Tibial nerve (tissue), 4 donors: ENCODE measurements at regions not wholly inside any gene's neighbourhood (a gene's known extent, or its start where the extent isn't known, plus 50 kb on each side); places are given as distances from the start of the nearest gene placed in this dataset.

Source experiments
- DNase-seq, 2 donors: peaks; one replicate each; pipeline ENCODE4 v3.0.0-alpha.2; 2019; ENCODE audit warnings: low spot score in 2 of 2
- H3K27ac ChIP-seq, 4 donors: fragments of 200-600 bp; sonication (generic) in 3 of 4; one replicate each; pipeline ENCODE4 v1.5.1; 2017 to 2019; ENCODE audit warnings: mild to moderate bottlenecking in 1 of 4
- H3K27me3 ChIP-seq, 2 donors: fragments of 200-600 bp; sonication (generic) in 1 of 2; one replicate each; pipeline versions ENCODE4 v1.5.1 to v1.6.0; 2017 to 2019
- H3K36me3 ChIP-seq, 3 donors: fragments of 200-600 bp; sonication (generic); one replicate each; pipeline ENCODE4 v1.5.1; 2018 to 2019
- H3K4me1 ChIP-seq, 4 donors: fragments of 200-600 bp; sonication (generic) in 3 of 4; one replicate each; pipeline ENCODE4 v1.5.1; 2017 to 2019
- H3K4me3 ChIP-seq, 4 donors: fragments of 200-600 bp; sonication (generic) in 3 of 4; one replicate each; pipeline ENCODE4 v1.5.1; 2017 to 2019; ENCODE audit warnings: mild to moderate bottlenecking in 1 of 4, moderate library complexity in 1 of 4
- H3K9me3 ChIP-seq, 4 donors: fragments of 200-600 bp; sonication (generic) in 3 of 4; one replicate each; pipeline ENCODE4 v1.5.1; 2017 to 2019
- EP300 ChIP-seq, 2 donors: sonication (generic); formaldehyde crosslinking; IDR thresholded peaks; one replicate each; pipeline ENCODE4 v1.6.1; 2017; ENCODE audit warnings: antibody characterized with exemption in 2 of 2, mild to moderate bottlenecking in 1 of 2
- POLR2A ChIP-seq, 2 donors: fragments of 450-650 bp; IDR thresholded peaks; one replicate each; pipeline ENCODE4 v1.6.1; 2017; ENCODE audit warnings: antibody characterized with exemption in 2 of 2, mild to moderate bottlenecking in 2 of 2, moderate library complexity in 2 of 2
- WGBS, 2 donors: methylation state at CpG; one replicate each; pipeline ENCODE4 v1.1.5; 2018; 5-methylcytosine and 5-hydroxymethylcytosine counted together
- TF ChIP-seq, protein P1 (sequence below), 5 experiments: fragments of 200-600 bp in 3 of 5; fragments of 450-650 bp in 2 of 5; sonication (generic) in 3 of 5; IDR thresholded peaks; one replicate each; pipeline ENCODE4 v1.5.1; 2016 to 2019; ENCODE audit warnings: antibody characterized with exemption in 5 of 5, mild to moderate bottlenecking in 3 of 5, moderate library complexity in 2 of 5

DNA sequence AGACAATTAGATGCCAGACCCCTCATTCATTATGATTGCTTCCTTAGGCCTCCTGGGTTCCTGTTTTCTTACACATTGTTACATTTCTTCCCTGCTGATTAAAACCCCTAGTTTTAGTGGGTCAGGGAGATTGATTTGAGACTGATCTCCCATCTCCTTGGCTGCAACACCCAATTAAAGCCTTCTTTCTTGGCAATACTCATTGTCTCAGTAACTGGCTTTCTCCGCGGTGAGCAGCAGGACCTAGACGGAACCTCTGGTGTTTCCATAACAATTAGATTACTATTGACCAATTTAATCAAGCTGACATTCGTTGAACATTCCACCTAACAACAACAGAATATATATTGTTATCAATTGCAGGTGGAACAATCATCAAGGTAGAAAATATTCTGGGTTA is 1676.4 kb upstream of the SLC39A10 start:
- TF ChIP-seq, protein P1, sequence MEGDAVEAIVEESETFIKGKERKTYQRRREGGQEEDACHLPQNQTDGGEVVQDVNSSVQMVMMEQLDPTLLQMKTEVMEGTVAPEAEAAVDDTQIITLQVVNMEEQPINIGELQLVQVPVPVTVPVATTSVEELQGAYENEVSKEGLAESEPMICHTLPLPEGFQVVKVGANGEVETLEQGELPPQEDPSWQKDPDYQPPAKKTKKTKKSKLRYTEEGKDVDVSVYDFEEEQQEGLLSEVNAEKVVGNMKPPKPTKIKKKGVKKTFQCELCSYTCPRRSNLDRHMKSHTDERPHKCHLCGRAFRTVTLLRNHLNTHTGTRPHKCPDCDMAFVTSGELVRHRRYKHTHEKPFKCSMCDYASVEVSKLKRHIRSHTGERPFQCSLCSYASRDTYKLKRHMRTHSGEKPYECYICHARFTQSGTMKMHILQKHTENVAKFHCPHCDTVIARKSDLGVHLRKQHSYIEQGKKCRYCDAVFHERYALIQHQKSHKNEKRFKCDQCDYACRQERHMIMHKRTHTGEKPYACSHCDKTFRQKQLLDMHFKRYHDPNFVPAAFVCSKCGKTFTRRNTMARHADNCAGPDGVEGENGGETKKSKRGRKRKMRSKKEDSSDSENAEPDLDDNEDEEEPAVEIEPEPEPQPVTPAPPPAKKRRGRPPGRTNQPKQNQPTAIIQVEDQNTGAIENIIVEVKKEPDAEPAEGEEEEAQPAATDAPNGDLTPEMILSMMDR (IDR thresholded peaks at IDR 0.05) = no peak
- TF ChIP-seq EP300 (IDR thresholded peaks at IDR 0.05) (no peak), POLR2A (IDR thresholded peaks at IDR 0.05) (no peak)
- Histone ChIP-seq H3K9me3 (peaks cover 0 to 13% (median 0%) of the 10 kb centered on the region in 4 donors), H3K4me1 (no peaks in the 10 kb centered on the region), H3K27me3 (no peaks in the 10 kb centered on the region), H3K36me3 (no peaks in the 10 kb centered on the region), H3K27ac (no peak overlapping the region), H3K4me3 (no peak overlapping the region)
- no peak for DNase-seq
- WGBS, 2 donors = 59 to 64% methylated on average over 4 of the region's 4 CpGs

DNA sequence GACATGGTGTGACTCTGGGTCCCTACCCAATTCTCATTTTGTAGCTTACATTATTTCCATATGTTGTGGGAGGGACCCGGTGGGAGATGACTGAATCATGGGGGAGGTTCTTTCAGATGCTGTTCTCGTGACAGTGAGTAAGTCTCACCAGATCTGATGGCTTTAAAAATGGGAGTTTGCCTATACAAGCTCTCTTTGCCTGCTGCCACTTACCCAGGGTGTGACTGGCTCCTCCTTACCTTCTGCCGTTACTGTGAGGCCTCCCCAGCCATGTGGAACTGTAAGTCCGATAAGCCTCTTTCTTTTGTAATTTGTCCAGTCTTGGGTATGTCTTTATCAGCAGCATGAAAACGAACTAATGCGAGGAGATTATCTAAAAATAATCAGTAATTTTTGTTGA is 1683.2 kb upstream of the SLC39A10 start:
- H3K4me1 ChIP-seq = no peaks in the 10 kb centered on the region
- TF ChIP-seq EP300 (IDR thresholded peaks at IDR 0.05) (no peak), POLR2A (IDR thresholded peaks at IDR 0.05) (no peak)
- TF ChIP-seq, protein P1 (IDR thresholded peaks at IDR 0.05) = no peak
- WGBS, 2 donors = 79 to 88% methylated on average over 6 of the region's 6 CpGs

DNA sequence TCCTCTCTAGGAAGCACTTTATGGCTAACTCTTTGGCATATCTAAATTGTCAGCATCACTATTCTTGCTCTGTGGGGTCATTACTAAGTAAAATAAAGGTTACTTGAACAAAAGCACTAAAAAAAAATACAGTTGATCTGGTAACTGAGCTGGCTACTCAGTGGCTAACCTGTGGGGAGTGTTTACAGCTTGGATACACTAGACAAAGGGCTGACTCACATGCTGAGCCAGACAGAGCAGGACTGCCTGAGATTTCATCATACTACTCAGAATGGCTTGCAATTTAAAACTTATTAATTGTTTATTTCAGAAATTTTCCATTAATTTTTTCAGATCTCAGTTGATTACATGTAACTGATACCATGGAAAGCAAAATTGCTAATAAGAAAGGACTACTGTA is 1690.4 kb upstream of the SLC39A10 start:
- no peaks in the 10 kb centered on the region for H3K27me3 ChIP-seq
- no peak overlapping the region for H3K4me3 ChIP-seq
- no peaks in the 10 kb centered on the region for H3K9me3 ChIP-seq
- no peaks in the 10 kb centered on the region for H3K36me3 ChIP-seq
- DNase-seq = no peak
- H3K27ac ChIP-seq = no peak overlapping the region
- H3K4me1 ChIP-seq = no peaks in the 10 kb centered on the region
- no peak for TF ChIP-seq EP300 (IDR thresholded peaks at IDR 0.05)
- TF ChIP-seq, protein P1 (IDR thresholded peaks at IDR 0.05) = no peak

More for the DNA sequence above, 1683.2 kb upstream of the SLC39A10 start:
- H3K27me3 ChIP-seq = no peaks in the 10 kb centered on the region
- H3K9me3 ChIP-seq = peaks cover 0 to 9% (median 0%) of the 10 kb centered on the region in 4 donors
- no peak overlapping the region for H3K4me3 ChIP-seq
- no peak overlapping the region for H3K27ac ChIP-seq
- no peaks in the 10 kb centered on the region for H3K36me3 ChIP-seq
- DNase-seq = no peak

DNA sequence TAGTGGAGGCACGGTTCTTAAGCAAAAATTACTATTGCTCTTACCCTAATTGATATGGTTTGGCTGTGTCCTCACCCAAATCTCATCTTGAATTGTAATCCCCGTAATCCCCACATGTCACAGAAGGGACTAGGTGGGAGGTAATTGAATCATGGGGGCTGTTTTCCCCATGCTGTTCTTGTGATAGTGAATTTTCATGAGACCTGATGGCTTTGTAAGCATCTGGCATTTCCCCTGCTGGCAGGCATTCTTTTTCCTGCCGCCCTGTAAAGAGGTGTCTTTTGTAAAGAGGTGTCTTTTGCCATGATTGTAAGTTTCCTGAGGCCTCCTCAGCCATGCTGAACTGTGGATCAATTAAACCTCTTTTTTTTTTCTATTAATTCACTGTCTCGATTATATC is 1691.8 kb upstream of the SLC39A10 start:
- TF ChIP-seq, protein P1 (IDR thresholded peaks at IDR 0.05) = no peak
- TF ChIP-seq POLR2A (IDR thresholded peaks at IDR 0.05) = no peak
- TF ChIP-seq EP300 (IDR thresholded peaks at IDR 0.05) = no peak
- Histone ChIP-seq H3K36me3 (no peaks in the 10 kb centered on the region), H3K4me3 (no peak overlapping the region), H3K27me3 (no peaks in the 10 kb centered on the region), H3K9me3 (no peaks in the 10 kb centered on the region), H3K27ac (no peak overlapping the region), H3K4me1 (no peaks in the 10 kb centered on the region)
- 69 to 71% methylated on average over 4 of the region's 4 CpGs for WGBS, 2 donors
- no peak for DNase-seq

DNA sequence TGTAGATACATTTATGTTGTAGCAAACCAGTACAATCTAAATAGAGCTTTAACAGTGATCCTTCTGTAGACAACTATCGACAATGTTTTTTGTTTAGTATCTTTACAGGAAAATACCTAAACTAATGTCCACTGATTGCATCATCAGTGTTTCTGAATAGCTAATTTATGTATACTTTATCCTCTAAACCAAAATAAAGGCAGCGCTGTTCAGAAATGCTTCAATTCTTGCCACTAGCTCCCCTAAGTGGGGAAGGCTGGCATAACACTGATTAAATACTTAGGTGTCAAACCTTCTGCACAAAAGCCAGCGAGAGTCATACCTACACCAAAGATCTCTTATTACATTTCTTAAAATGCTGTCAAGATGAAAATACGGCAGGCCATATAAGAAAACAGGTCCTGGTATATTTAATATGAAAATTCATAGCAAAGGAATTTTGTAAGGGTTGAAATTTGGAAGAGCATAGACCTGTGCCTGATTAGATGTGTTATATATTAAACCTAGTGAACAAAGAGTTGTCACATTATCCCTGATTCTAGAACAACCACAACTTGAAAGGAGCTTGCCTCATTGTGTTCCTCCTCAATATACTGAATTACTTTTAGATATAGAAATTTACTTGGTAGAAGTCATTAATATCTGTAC is 1693.4 kb upstream of the SLC39A10 start:
- DNase-seq = no peak
- Histone ChIP-seq H3K27me3 (no peaks in the 10 kb centered on the region), H3K4me3 (no peak overlapping the region), H3K4me1 (no peaks in the 10 kb centered on the region), H3K27ac (no peak overlapping the region), H3K9me3 (no peaks in the 10 kb centered on the region), H3K36me3 (no peaks in the 10 kb centered on the region)
- TF ChIP-seq EP300 (IDR thresholded peaks at IDR 0.05) (no peak), POLR2A (IDR thresholded peaks at IDR 0.05) (no peak)
- TF ChIP-seq, protein P1 (IDR thresholded peaks at IDR 0.05) = no peak
- WGBS, 2 donors = 50 to 52% methylated on average over 4 of the region's 4 CpGs
